ENCODE measurements at regions not wholly inside any gene's neighbourhood (a gene's known extent, or its start where the extent isn't known, plus 50 kb on each side); places are given as distances from the start of the nearest gene placed in this dataset.

DNA sequence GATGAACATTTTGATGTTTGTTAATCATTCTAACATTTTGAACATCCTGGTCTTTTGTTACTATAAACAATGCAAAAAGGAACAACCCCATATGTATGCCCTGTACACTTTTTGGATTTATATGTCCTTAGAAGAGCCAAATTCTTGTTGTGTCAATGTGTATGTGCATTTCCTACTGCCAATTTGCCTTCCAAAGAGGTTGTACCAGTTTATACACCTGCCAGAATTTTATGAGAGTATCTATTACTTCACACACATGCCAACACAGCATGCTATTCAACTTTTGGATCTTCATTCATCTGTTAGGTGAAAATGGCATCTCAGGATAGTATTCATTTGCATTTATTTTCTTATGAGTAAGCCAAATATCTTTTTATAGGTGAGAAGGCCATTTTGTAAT is 162.0 kb upstream of the SEMA6A start:
- no peak for TF ChIP-seq MXI1 (conservative IDR thresholded peaks at IDR 0.05; ENCODE audit: poor library complexity, severe bottlenecking)
- no peak for TF ChIP-seq EP300 (conservative IDR thresholded peaks at IDR 0.05; ENCODE audit: poor library complexity, severe bottlenecking)
- TF ChIP-seq, protein P1, sequence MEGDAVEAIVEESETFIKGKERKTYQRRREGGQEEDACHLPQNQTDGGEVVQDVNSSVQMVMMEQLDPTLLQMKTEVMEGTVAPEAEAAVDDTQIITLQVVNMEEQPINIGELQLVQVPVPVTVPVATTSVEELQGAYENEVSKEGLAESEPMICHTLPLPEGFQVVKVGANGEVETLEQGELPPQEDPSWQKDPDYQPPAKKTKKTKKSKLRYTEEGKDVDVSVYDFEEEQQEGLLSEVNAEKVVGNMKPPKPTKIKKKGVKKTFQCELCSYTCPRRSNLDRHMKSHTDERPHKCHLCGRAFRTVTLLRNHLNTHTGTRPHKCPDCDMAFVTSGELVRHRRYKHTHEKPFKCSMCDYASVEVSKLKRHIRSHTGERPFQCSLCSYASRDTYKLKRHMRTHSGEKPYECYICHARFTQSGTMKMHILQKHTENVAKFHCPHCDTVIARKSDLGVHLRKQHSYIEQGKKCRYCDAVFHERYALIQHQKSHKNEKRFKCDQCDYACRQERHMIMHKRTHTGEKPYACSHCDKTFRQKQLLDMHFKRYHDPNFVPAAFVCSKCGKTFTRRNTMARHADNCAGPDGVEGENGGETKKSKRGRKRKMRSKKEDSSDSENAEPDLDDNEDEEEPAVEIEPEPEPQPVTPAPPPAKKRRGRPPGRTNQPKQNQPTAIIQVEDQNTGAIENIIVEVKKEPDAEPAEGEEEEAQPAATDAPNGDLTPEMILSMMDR (IDR thresholded peaks at IDR 0.05; ENCODE audit: poor library complexity, severe bottlenecking), result no peak
- no peak for TF ChIP-seq TAF1 (IDR thresholded peaks at IDR 0.05; ENCODE audit: low read depth)
- no peak for TF ChIP-seq SMC3 (conservative IDR thresholded peaks at IDR 0.05; ENCODE audit: poor library complexity)
- no peak for TF ChIP-seq POLR2AphosphoS5 (IDR thresholded peaks at IDR 0.05)
- no peak for TF ChIP-seq EZH2 (IDR thresholded peaks at IDR 0.05; ENCODE audit: borderline replicate concordance, insufficient read depth, low read length, poor library complexity, severe bottlenecking)
- TF ChIP-seq, protein P2, sequence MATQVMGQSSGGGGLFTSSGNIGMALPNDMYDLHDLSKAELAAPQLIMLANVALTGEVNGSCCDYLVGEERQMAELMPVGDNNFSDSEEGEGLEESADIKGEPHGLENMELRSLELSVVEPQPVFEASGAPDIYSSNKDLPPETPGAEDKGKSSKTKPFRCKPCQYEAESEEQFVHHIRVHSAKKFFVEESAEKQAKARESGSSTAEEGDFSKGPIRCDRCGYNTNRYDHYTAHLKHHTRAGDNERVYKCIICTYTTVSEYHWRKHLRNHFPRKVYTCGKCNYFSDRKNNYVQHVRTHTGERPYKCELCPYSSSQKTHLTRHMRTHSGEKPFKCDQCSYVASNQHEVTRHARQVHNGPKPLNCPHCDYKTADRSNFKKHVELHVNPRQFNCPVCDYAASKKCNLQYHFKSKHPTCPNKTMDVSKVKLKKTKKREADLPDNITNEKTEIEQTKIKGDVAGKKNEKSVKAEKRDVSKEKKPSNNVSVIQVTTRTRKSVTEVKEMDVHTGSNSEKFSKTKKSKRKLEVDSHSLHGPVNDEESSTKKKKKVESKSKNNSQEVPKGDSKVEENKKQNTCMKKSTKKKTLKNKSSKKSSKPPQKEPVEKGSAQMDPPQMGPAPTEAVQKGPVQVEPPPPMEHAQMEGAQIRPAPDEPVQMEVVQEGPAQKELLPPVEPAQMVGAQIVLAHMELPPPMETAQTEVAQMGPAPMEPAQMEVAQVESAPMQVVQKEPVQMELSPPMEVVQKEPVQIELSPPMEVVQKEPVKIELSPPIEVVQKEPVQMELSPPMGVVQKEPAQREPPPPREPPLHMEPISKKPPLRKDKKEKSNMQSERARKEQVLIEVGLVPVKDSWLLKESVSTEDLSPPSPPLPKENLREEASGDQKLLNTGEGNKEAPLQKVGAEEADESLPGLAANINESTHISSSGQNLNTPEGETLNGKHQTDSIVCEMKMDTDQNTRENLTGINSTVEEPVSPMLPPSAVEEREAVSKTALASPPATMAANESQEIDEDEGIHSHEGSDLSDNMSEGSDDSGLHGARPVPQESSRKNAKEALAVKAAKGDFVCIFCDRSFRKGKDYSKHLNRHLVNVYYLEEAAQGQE (IDR thresholded peaks at IDR 0.05; ENCODE audit: borderline replicate concordance), result no peak
- TF ChIP-seq RAD21 (conservative IDR thresholded peaks at IDR 0.05), result no peak
